Gastrocnemius medialis (tissue), 4 donors: ENCODE measurements at regions not wholly inside any gene's neighbourhood (a gene's known extent, or its start where the extent isn't known, plus 50 kb on each side); places are given as distances from the start of the nearest gene placed in this dataset.

Experiments used
- ATAC-seq, 2 donors: fragments of 150-250 bp; one replicate each; pipeline ENCODE4 v1.9.1; 2016
- DNase-seq, 2 donors: peaks; one replicate each; pipeline ENCODE4 v3.0.0-alpha.2; 2019
- H3K27ac ChIP-seq, 4 donors: fragments of 200-600 bp; sonication (generic); 1 replicate in 1 of 4; 2 replicates in 3 of 4; pipeline ENCODE4 v1.5.1; 2016 to 2018; ENCODE audit warnings: mild to moderate bottlenecking in 2 of 4, moderate library complexity in 1 of 4
- H3K27me3 ChIP-seq, 3 donors: fragments of 200-600 bp; sonication (generic) in 2 of 3; 1 replicate in 1 of 3; 2 replicates in 2 of 3; pipeline versions ENCODE4 v1.5.1 to v1.6.0; 2016 to 2019; ENCODE audit warnings: mild to moderate bottlenecking in 1 of 3, moderate library complexity in 1 of 3
- H3K36me3 ChIP-seq, 2 donors: fragments of 200-600 bp; sonication (generic) in 1 of 2; one replicate each; pipeline ENCODE4 v1.5.1; 2017 to 2018
- H3K4me1 ChIP-seq, 2 donors: fragments of 200-600 bp; sonication (generic) in 1 of 2; one replicate each; pipeline ENCODE4 v1.5.1; 2016 to 2017; ENCODE audit warnings: mild to moderate bottlenecking in 2 of 2
- H3K4me3 ChIP-seq, 4 donors: fragments of 200-600 bp; sonication (generic) in 3 of 4; 1 replicate in 1 of 4; 2 replicates in 3 of 4; pipeline ENCODE4 v1.5.1; 2016 to 2019; ENCODE audit warnings: mild to moderate bottlenecking in 2 of 4
- H3K9me3 ChIP-seq, 3 donors: fragments of 200-600 bp; sonication (generic) in 2 of 3; 1 replicate in 1 of 3; 2 replicates in 2 of 3; pipeline ENCODE4 v1.5.1; 2016 to 2019
- POLR2A ChIP-seq, 2 donors: fragments of 450-650 bp; IDR thresholded peaks; one replicate each; pipeline ENCODE4 v1.6.1; 2017; ENCODE audit warnings: antibody characterized with exemption in 2 of 2, mild to moderate bottlenecking in 2 of 2, moderate library complexity in 2 of 2
- in situ Hi-C, 4 donors: fragments of 200-750 bp; cut with MboI; loops; one replicate each; pipeline versions ENCODE4 v1.15.0 to v1.8.0; 2017; ENCODE audit warnings: low sequenced_read_pairs in 4 of 4
- intact Hi-C: fragments of 100-400 bp; cut with DNase I; formaldehyde crosslinking; loops from one replicate; pipeline ENCODE4 v1.15.1; 2023; ENCODE audit warnings: low total_unique reads
- TF ChIP-seq, protein P1 (sequence below), 5 experiments: fragments of 450-650 bp in 3 of 5; fragments of 200-600 bp in 2 of 5; sonication (generic) in 2 of 5; IDR thresholded peaks in 4 of 5; conservative IDR thresholded peaks in 1 of 5; 1 replicate in 4 of 5; 2 replicates in 1 of 5; pipeline ENCODE4 v1.5.1; 2016 to 2019; ENCODE audit warnings: antibody characterized with exemption in 5 of 5, mild to moderate bottlenecking in 3 of 5, moderate library complexity in 3 of 5

DNA sequence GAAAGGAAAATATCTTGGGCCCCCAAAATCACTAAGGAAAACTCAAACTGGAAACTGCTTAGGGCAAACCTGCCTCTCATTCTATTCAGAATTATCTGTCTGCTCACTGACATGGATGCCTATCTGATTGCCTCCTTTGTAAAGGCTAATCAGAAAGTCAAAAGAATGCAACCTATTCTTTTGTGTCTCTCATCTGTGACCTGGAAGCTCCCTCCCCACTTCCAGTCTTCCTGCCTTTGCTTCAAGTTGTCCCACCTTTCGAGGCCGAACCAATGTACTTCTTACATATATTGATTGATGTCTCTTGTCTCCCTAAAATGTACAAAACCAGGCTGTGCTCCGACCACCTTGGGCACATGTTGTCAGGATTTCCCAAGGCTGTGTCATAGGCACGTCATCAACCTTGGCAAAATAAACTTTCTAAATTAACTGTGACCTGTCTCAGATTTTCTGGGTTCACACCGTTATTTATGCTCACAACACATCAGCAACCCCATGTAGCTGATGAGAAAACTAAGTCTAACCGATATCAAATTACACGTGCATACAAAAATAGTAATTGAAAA lies 302.3 kb upstream of the NRIP1 start:
- no peak overlapping the region for H3K27ac ChIP-seq
- in situ Hi-C loops (no loop called here), intact Hi-C loops (no loop called here)
- H3K4me1 ChIP-seq = no peaks in the 10 kb centered on the region
- TF ChIP-seq, protein P1, sequence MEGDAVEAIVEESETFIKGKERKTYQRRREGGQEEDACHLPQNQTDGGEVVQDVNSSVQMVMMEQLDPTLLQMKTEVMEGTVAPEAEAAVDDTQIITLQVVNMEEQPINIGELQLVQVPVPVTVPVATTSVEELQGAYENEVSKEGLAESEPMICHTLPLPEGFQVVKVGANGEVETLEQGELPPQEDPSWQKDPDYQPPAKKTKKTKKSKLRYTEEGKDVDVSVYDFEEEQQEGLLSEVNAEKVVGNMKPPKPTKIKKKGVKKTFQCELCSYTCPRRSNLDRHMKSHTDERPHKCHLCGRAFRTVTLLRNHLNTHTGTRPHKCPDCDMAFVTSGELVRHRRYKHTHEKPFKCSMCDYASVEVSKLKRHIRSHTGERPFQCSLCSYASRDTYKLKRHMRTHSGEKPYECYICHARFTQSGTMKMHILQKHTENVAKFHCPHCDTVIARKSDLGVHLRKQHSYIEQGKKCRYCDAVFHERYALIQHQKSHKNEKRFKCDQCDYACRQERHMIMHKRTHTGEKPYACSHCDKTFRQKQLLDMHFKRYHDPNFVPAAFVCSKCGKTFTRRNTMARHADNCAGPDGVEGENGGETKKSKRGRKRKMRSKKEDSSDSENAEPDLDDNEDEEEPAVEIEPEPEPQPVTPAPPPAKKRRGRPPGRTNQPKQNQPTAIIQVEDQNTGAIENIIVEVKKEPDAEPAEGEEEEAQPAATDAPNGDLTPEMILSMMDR (IDR thresholded peaks at IDR 0.05 in 4 of 5, conservative IDR thresholded peaks at IDR 0.05 in 1 of 5) = no peak
- TF ChIP-seq POLR2A (IDR thresholded peaks at IDR 0.05) = no peak
- no peaks in the 10 kb centered on the region for H3K27me3 ChIP-seq
- DNase-seq (no peak), ATAC-seq (no peak)
- H3K36me3 ChIP-seq = no peaks in the 10 kb centered on the region
- H3K9me3 ChIP-seq = peaks cover 0 to 4% (median 0%) of the 10 kb centered on the region in 3 donors
- no peak overlapping the region for H3K4me3 ChIP-seq

DNA sequence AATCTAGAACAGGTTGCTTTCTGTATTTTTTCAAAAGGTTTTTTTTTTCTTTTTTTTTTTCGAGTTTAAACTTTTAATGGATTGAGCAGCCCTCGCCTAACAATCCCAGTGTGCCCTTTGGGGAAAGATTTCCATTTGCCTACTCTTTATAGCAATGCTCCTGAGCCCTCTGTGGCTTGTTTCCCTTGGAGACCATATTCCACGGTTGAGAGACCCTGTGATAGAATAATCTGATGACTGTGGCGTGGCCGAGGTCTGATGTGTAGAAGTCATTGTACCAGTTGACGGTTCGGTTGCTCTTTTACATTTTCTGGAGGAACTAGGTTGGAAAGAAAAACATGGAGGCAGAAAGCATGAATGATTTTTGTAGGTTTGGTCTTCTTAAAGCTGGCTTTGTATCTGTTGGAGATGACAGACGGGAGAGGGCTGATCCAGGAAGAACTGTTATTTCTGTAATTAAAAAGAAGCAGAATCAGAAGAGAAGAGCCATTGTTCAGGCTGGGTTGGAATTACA lies 305.7 kb upstream of the NRIP1 start:
- Histone ChIP-seq H3K4me3 (no peak overlapping the region), H3K27ac (no peak overlapping the region), H3K9me3 (no peaks in the 10 kb centered on the region), H3K27me3 (no peaks in the 10 kb centered on the region), H3K4me1 (no peaks in the 10 kb centered on the region), H3K36me3 (no peaks in the 10 kb centered on the region)
- intact Hi-C loops = no loop called here
- ATAC-seq = no peak
- no peak for DNase-seq
- in situ Hi-C loops = no loop called here
- TF ChIP-seq POLR2A (IDR thresholded peaks at IDR 0.05) = no peak
- TF ChIP-seq, protein P1 (IDR thresholded peaks at IDR 0.05 in 4 of 5, conservative IDR thresholded peaks at IDR 0.05 in 1 of 5) = no peak

DNA sequence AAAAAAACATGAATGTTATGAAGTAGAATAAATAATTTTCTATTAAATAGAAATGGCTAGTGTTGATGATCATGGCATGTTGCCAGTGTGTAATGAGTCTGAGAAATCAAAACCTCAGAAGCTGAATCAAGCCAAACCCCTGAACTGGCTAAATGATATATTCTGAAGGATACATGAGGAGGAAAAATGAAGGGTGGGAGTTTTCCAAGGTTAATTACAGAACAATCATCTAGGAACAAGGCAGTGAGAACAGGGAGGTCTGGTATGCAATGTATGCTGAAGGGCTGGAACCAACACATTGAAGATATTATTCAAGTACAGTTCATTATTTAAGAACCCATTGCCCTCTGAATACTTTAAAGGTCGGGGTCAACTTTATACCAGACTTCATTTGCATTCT lies 309.1 kb upstream of the NRIP1 start:
- no peaks in the 10 kb centered on the region for H3K4me1 ChIP-seq
- DNase-seq = no peak
- H3K36me3 ChIP-seq = no peaks in the 10 kb centered on the region
- H3K27ac ChIP-seq = no peak overlapping the region
- no peaks in the 10 kb centered on the region for H3K9me3 ChIP-seq
- no peak for ATAC-seq
- no peak for TF ChIP-seq POLR2A (IDR thresholded peaks at IDR 0.05)
- TF ChIP-seq, protein P1 (IDR thresholded peaks at IDR 0.05 in 4 of 5, conservative IDR thresholded peaks at IDR 0.05 in 1 of 5) = no peak
- no peak overlapping the region for H3K4me3 ChIP-seq
- in situ Hi-C loops = no loop called here
- intact Hi-C loops = no loop called here
- H3K27me3 ChIP-seq = no peaks in the 10 kb centered on the region

DNA sequence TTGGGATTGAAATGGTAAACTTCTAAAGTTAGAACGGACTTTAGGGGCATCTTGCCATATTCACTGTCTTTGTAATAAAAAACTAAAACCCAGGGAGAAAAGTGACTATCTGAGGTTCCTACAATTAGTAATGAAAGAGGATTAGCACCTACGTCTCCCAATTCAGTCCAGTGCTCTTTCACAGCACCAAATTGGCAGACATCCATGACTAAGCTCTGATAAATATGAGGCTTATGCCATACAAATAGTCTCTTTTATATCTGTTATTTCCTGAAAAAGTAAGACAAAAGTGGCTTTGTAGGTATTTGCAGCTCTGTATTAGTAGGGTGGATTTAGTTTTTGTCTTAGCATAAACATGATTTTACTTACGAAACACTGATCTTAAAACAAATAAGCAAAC lies 315.0 kb upstream of the NRIP1 start:
- no peaks in the 10 kb centered on the region for H3K9me3 ChIP-seq
- H3K4me1 ChIP-seq = no peaks in the 10 kb centered on the region
- no peak overlapping the region for H3K27ac ChIP-seq
- intact Hi-C loops (no loop called here), in situ Hi-C loops (no loop called here)
- no peak overlapping the region for H3K4me3 ChIP-seq
- TF ChIP-seq POLR2A (IDR thresholded peaks at IDR 0.05) = no peak
- DNase-seq (no peak), ATAC-seq (no peak)
- no peaks in the 10 kb centered on the region for H3K27me3 ChIP-seq
- H3K36me3 ChIP-seq = no peaks in the 10 kb centered on the region

DNA sequence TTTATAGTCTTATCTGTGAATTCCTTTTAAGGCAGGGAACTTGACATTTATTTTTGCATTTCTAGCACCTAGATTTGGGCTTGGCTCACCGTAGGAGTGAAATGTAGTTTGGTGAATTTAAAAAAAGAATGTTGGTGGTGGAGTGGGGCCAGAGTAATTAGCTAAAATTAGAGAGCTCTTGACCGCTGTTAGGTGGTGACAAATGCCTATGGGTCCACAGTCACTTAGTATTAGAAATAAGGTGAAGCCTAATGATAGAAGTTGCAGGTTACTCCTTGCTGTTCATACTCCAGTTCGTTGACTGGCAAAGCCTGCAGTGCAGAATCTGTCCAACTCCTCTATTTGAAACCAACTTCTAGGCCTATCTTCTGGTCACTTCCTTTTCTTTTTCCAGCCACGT lies 318.8 kb upstream of the NRIP1 start:
- H3K4me3 ChIP-seq = no peak overlapping the region
- TF ChIP-seq, protein P1 (IDR thresholded peaks at IDR 0.05 in 4 of 5, conservative IDR thresholded peaks at IDR 0.05 in 1 of 5) = no peak
- TF ChIP-seq POLR2A (IDR thresholded peaks at IDR 0.05) = no peak
- intact Hi-C loops = no loop called here

More for the DNA sequence above, 318.8 kb upstream of the NRIP1 start:
- Histone ChIP-seq H3K27me3 (no peaks in the 10 kb centered on the region), H3K9me3 (no peaks in the 10 kb centered on the region), H3K36me3 (no peaks in the 10 kb centered on the region), H3K4me1 (no peaks in the 10 kb centered on the region), H3K27ac (no peak overlapping the region)
- ATAC-seq (no peak), DNase-seq (no peak)
- in situ Hi-C loops = no loop called here
